Natural killer cell (primary cell): ENCODE measurements at regions not wholly inside any gene's neighbourhood (a gene's known extent, or its start where the extent isn't known, plus 50 kb on each side); places are given as distances from the start of the nearest gene placed in this dataset.

Experiments used
- ATAC-seq, 3 donors: fragments of 150-1000 bp in 2 of 3; fragments of 200-7000 bp in 1 of 3; cut with Tn5 transposase; 1 replicate in 1 of 3; 2 replicates in 2 of 3; pipeline ENCODE4 v1.10.0; 2021; ENCODE audit warnings: mild to moderate bottlenecking in 2 of 3, moderate library complexity in 2 of 3
- DNase-seq, 2 donors: peaks; one replicate each; pipeline versions ENCODE4 v3.0.0 to v3.0.0-alpha.2; 2013 to 2021; ENCODE audit warnings: mixed read lengths in 1 of 2
- H3K27ac ChIP-seq: one replicate; pipeline ENCODE4 v1.5.1; 2013; ENCODE audit warnings: mild to moderate bottlenecking, low read length
- H3K27me3 ChIP-seq: one replicate; pipeline ENCODE4 v1.6.1; 2013; ENCODE audit warnings: low read length; ENCODE audit not compliant: control insufficient read depth, insufficient read depth
- H3K36me3 ChIP-seq: one replicate; pipeline ENCODE4 v1.6.1; 2013; ENCODE audit warnings: low read length; ENCODE audit not compliant: control insufficient read depth, insufficient read depth
- H3K4me1 ChIP-seq: one replicate; pipeline ENCODE4 v1.6.1; 2013; ENCODE audit warnings: low read length; ENCODE audit not compliant: control insufficient read depth, insufficient read depth
- H3K4me3 ChIP-seq: one replicate; pipeline ENCODE4 v1.5.1; 2013; ENCODE audit warnings: low read length
- H3K9me3 ChIP-seq: one replicate; pipeline ENCODE4 v1.6.1; 2013; ENCODE audit warnings: low read length; ENCODE audit not compliant: control insufficient read depth, insufficient read depth
- H3K27ac Mint-ChIP-seq, 2 donors: one replicate each; pipeline ENCODE4 v1.8.0; 2022; ENCODE audit warnings: mild to moderate bottlenecking in 2 of 2, mixed read lengths in 2 of 2, moderate library complexity in 1 of 2
- H3K27me3 Mint-ChIP-seq, 2 donors: one replicate each; pipeline ENCODE4 v1.8.0; 2022; ENCODE audit warnings: low read depth in 2 of 2, mixed read lengths in 2 of 2
- H3K36me3 Mint-ChIP-seq: one replicate; pipeline ENCODE4 v1.8.0; 2022; ENCODE audit warnings: mixed read lengths
- H3K4me1 Mint-ChIP-seq, 2 donors: one replicate each; pipeline ENCODE4 v1.8.0; 2022; ENCODE audit warnings: mixed read lengths in 2 of 2
- H3K4me3 Mint-ChIP-seq: one replicate; pipeline ENCODE4 v1.8.0; 2022; ENCODE audit warnings: mild to moderate bottlenecking, moderate library complexity, mixed read lengths
- H3K9me3 Mint-ChIP-seq, 2 donors: one replicate each; pipeline ENCODE4 v1.8.0; 2022; ENCODE audit warnings: mixed read lengths in 2 of 2
- CTCF ChIP-seq: fragments of 200-600 bp; IDR thresholded peaks from one replicate; pipeline ENCODE4 v1.8.0; 2022; ENCODE audit warnings: antibody characterized with exemption
- WGBS: methylation state at CpG from one replicate; pipeline ENCODE4 v1.1.7; 2013; ENCODE audit warnings: missing lambda C conversion rate; ENCODE audit not compliant: insufficient coverage; 5-methylcytosine and 5-hydroxymethylcytosine counted together
- intact Hi-C: fragments of 100-400 bp; cut with micrococcal nuclease; formaldehyde crosslinking; loops from one replicate; pipeline ENCODE4 v1.14.2; 2022

- H3K36me3 ChIP-seq, result no peaks in the 10 kb centered on the region
- H3K4me1 ChIP-seq, result no peaks in the 10 kb centered on the region
- no peak for TF ChIP-seq CTCF
- DNase-seq (no peak), ATAC-seq (no peak)
- H3K9me3 ChIP-seq, result no peaks in the 10 kb centered on the region
- H3K4me3 Mint-ChIP-seq, result no peak overlapping the region
- no peaks in the 10 kb centered on the region for H3K4me1 Mint-ChIP-seq
- no peak overlapping the region for H3K27ac ChIP-seq
- WGBS, result 81% methylated on average over 1 of the region's 1 CpG
- no peaks in the 10 kb centered on the region for H3K27me3 ChIP-seq
- H3K4me3 ChIP-seq, result no peak overlapping the region
- no peaks in the 10 kb centered on the region for H3K27me3 Mint-ChIP-seq
- no peaks in the 10 kb centered on the region for H3K36me3 Mint-ChIP-seq
- H3K9me3 Mint-ChIP-seq, result no peaks in the 10 kb centered on the region
- no peak overlapping the region for H3K27ac Mint-ChIP-seq
- intact Hi-C loops, result no loop called here
Measured at GRCh38 chr6:63493557-63493956, 78.7 kb upstream of the LOC128125822 start.

GRCh38 chr6:63496361-63496804 lies 75.9 kb upstream of the LOC128125822 start:
- DNase-seq, result no peak
- no peak overlapping the region for H3K4me3 ChIP-seq
- H3K4me1 ChIP-seq, result no peaks in the 10 kb centered on the region
- H3K27ac ChIP-seq, result no peak overlapping the region
- H3K36me3 ChIP-seq, result no peaks in the 10 kb centered on the region
- H3K9me3 ChIP-seq, result no peaks in the 10 kb centered on the region
- H3K27me3 Mint-ChIP-seq, result no peaks in the 10 kb centered on the region
- no peaks in the 10 kb centered on the region for H3K27me3 ChIP-seq
- WGBS, result 92% methylated on average over 2 of the region's 2 CpGs
- H3K9me3 Mint-ChIP-seq, result no peaks in the 10 kb centered on the region
- H3K4me3 Mint-ChIP-seq, result no peak overlapping the region
- no peak overlapping the region for H3K27ac Mint-ChIP-seq
- no peaks in the 10 kb centered on the region for H3K36me3 Mint-ChIP-seq
- no peak for TF ChIP-seq CTCF
- intact Hi-C loops, result no loop called here
- ATAC-seq, result no peak
- H3K4me1 Mint-ChIP-seq, result no peaks in the 10 kb centered on the region

- H3K4me3 ChIP-seq, result no peak overlapping the region
- intact Hi-C loops, result no loop called here
- TF ChIP-seq CTCF, result no peak
- no peak for ATAC-seq
- H3K9me3 Mint-ChIP-seq, result no peaks in the 10 kb centered on the region
- no peaks in the 10 kb centered on the region for H3K36me3 ChIP-seq
- H3K27ac Mint-ChIP-seq, result no peak overlapping the region
- no peaks in the 10 kb centered on the region for H3K4me1 ChIP-seq
- no peaks in the 10 kb centered on the region for H3K27me3 Mint-ChIP-seq
- H3K4me1 Mint-ChIP-seq, result no peaks in the 10 kb centered on the region
- H3K9me3 ChIP-seq, result no peaks in the 10 kb centered on the region
- no peaks in the 10 kb centered on the region for H3K27me3 ChIP-seq
- no peaks in the 10 kb centered on the region for H3K36me3 Mint-ChIP-seq
- H3K27ac ChIP-seq, result no peak overlapping the region
- H3K4me3 Mint-ChIP-seq, result no peak overlapping the region
- no peak for DNase-seq
Measured at GRCh38 chr6:63502156-63502555, 70.1 kb upstream of the LOC128125822 start.

- Mint-ChIP-seq H3K4me1 (no peaks in the 10 kb centered on the region), H3K4me3 (no peak overlapping the region), H3K27ac (no peak overlapping the region), H3K27me3 (no peaks in the 10 kb centered on the region), H3K36me3 (no peaks in the 10 kb centered on the region), H3K9me3 (no peaks in the 10 kb centered on the region)
- H3K4me3 ChIP-seq, result no peak overlapping the region
- no peaks in the 10 kb centered on the region for H3K9me3 ChIP-seq
- 94% methylated on average over 5 of the region's 5 CpGs for WGBS
- DNase-seq (no peak), ATAC-seq (no peak)
- intact Hi-C loops, result no loop called here
- no peaks in the 10 kb centered on the region for H3K27me3 ChIP-seq
- H3K27ac ChIP-seq, result no peak overlapping the region
- no peaks in the 10 kb centered on the region for H3K36me3 ChIP-seq
- H3K4me1 ChIP-seq, result no peaks in the 10 kb centered on the region
- no peak for TF ChIP-seq CTCF
Measured at GRCh38 chr6:63503199-63503598, 69.1 kb upstream of the LOC128125822 start.
